Tibial nerve (tissue), 4 donors: ENCODE measurements at regions not wholly inside any gene's neighbourhood (a gene's known extent, or its start where the extent isn't known, plus 50 kb on each side); places are given as distances from the start of the nearest gene placed in this dataset.

Experiments used
- DNase-seq, 2 donors: peaks; one replicate each; pipeline ENCODE4 v3.0.0-alpha.2; 2019; ENCODE audit warnings: low spot score in 2 of 2
- H3K27ac ChIP-seq, 4 donors: fragments of 200-600 bp; sonication (generic) in 3 of 4; one replicate each; pipeline ENCODE4 v1.5.1; 2017 to 2019; ENCODE audit warnings: mild to moderate bottlenecking in 1 of 4
- H3K27me3 ChIP-seq, 2 donors: fragments of 200-600 bp; sonication (generic) in 1 of 2; one replicate each; pipeline versions ENCODE4 v1.5.1 to v1.6.0; 2017 to 2019
- H3K36me3 ChIP-seq, 3 donors: fragments of 200-600 bp; sonication (generic); one replicate each; pipeline ENCODE4 v1.5.1; 2018 to 2019
- H3K4me1 ChIP-seq, 4 donors: fragments of 200-600 bp; sonication (generic) in 3 of 4; one replicate each; pipeline ENCODE4 v1.5.1; 2017 to 2019
- H3K4me3 ChIP-seq, 4 donors: fragments of 200-600 bp; sonication (generic) in 3 of 4; one replicate each; pipeline ENCODE4 v1.5.1; 2017 to 2019; ENCODE audit warnings: mild to moderate bottlenecking in 1 of 4, moderate library complexity in 1 of 4
- H3K9me3 ChIP-seq, 4 donors: fragments of 200-600 bp; sonication (generic) in 3 of 4; one replicate each; pipeline ENCODE4 v1.5.1; 2017 to 2019
- CTCF ChIP-seq, 5 experiments: fragments of 200-600 bp in 3 of 5; fragments of 450-650 bp in 2 of 5; sonication (generic) in 3 of 5; IDR thresholded peaks; one replicate each; pipeline ENCODE4 v1.5.1; 2016 to 2019; ENCODE audit warnings: antibody characterized with exemption in 5 of 5, mild to moderate bottlenecking in 3 of 5, moderate library complexity in 2 of 5
- EP300 ChIP-seq, 2 donors: sonication (generic); formaldehyde crosslinking; IDR thresholded peaks; one replicate each; pipeline ENCODE4 v1.6.1; 2017; ENCODE audit warnings: antibody characterized with exemption in 2 of 2, mild to moderate bottlenecking in 1 of 2
- POLR2A ChIP-seq, 2 donors: fragments of 450-650 bp; IDR thresholded peaks; one replicate each; pipeline ENCODE4 v1.6.1; 2017; ENCODE audit warnings: antibody characterized with exemption in 2 of 2, mild to moderate bottlenecking in 2 of 2, moderate library complexity in 2 of 2
- WGBS, 2 donors: methylation state at CpG; one replicate each; pipeline ENCODE4 v1.1.5; 2018; 5-methylcytosine and 5-hydroxymethylcytosine counted together

- TF ChIP-seq CTCF (IDR thresholded peaks at IDR 0.05) (no peak), POLR2A (IDR thresholded peaks at IDR 0.05) (no peak), EP300 (IDR thresholded peaks at IDR 0.05) (no peak)
- peaks cover 0 to 13% (median 4%) of the 10 kb centered on the region in 4 donors for H3K4me1 ChIP-seq
- no peaks in the 10 kb centered on the region for H3K9me3 ChIP-seq
- H3K27me3 ChIP-seq, result no peaks in the 10 kb centered on the region
- no peaks in the 10 kb centered on the region for H3K36me3 ChIP-seq
- 67 to 84% methylated on average over 1 of the region's 1 CpG for WGBS, 2 donors
- no peak overlapping the region for H3K27ac ChIP-seq
- no peak overlapping the region for H3K4me3 ChIP-seq
- no peak for DNase-seq
These were observed 446.7 kb upstream of the SPRY2 start for GRCh38 chr13:80787604-80788003.

- TF ChIP-seq CTCF (IDR thresholded peaks at IDR 0.05), result no peak
- no peak for TF ChIP-seq EP300 (IDR thresholded peaks at IDR 0.05)
- no peak for TF ChIP-seq POLR2A (IDR thresholded peaks at IDR 0.05)
- Histone ChIP-seq H3K4me3 (no peak overlapping the region), H3K36me3 (no peaks in the 10 kb centered on the region), H3K27ac (peak overlapping the region in 3 of 4 donors; percentile 0 to 77 (median 48)), H3K27me3 (no peaks in the 10 kb centered on the region), H3K4me1 (peaks cover 0 to 13% (median 4%) of the 10 kb centered on the region in 4 donors), H3K9me3 (no peaks in the 10 kb centered on the region)
- no peak for DNase-seq
- WGBS, 2 donors, result 27 to 50% methylated on average over 3 of the region's 3 CpGs
These were observed 443.1 kb upstream of the SPRY2 start for GRCh38 chr13:80783926-80784565.

GRCh38 chr13:80782441-80782840 lies 441.5 kb upstream of the SPRY2 start:
- WGBS, 2 donors, result 78% methylated on average over 1 of the region's 1 CpG
- no peak for DNase-seq
- Histone ChIP-seq H3K9me3 (no peaks in the 10 kb centered on the region), H3K27ac (no peak overlapping the region), H3K27me3 (no peaks in the 10 kb centered on the region), H3K36me3 (no peaks in the 10 kb centered on the region), H3K4me1 (peaks cover 0 to 13% (median 4%) of the 10 kb centered on the region in 4 donors), H3K4me3 (no peak overlapping the region)
- no peak for TF ChIP-seq POLR2A (IDR thresholded peaks at IDR 0.05)

GRCh38 chr13:80778297-80778696 lies 437.4 kb upstream of the SPRY2 start:
- H3K9me3 ChIP-seq, result no peaks in the 10 kb centered on the region
- WGBS, 2 donors, result 87 to 90% methylated on average over 1 of the region's 1 CpG
- H3K4me3 ChIP-seq, result no peak overlapping the region
- H3K36me3 ChIP-seq, result no peaks in the 10 kb centered on the region
- no peak overlapping the region for H3K27ac ChIP-seq
- H3K4me1 ChIP-seq, result peaks cover 0 to 1% (median 0%) of the 10 kb centered on the region in 4 donors
- TF ChIP-seq EP300 (IDR thresholded peaks at IDR 0.05) (no peak), POLR2A (IDR thresholded peaks at IDR 0.05) (no peak), CTCF (IDR thresholded peaks at IDR 0.05) (no peak)
- no peaks in the 10 kb centered on the region for H3K27me3 ChIP-seq
- no peak for DNase-seq

GRCh38 chr13:80757694-80758093 lies 416.8 kb upstream of the SPRY2 start:
- TF ChIP-seq CTCF (IDR thresholded peaks at IDR 0.05), result no peak
- TF ChIP-seq POLR2A (IDR thresholded peaks at IDR 0.05), result no peak
- no peak for TF ChIP-seq EP300 (IDR thresholded peaks at IDR 0.05)

More at GRCh38 chr13:80757694-80758093, 416.8 kb upstream of the SPRY2 start:
- Histone ChIP-seq H3K27ac (no peak overlapping the region), H3K27me3 (no peaks in the 10 kb centered on the region), H3K4me1 (peaks cover 0 to 12% (median 2%) of the 10 kb centered on the region in 4 donors), H3K9me3 (no peaks in the 10 kb centered on the region), H3K4me3 (no peak overlapping the region), H3K36me3 (no peaks in the 10 kb centered on the region)
- no peak for DNase-seq
